ENCODE measurements at regions not wholly inside any gene's neighbourhood (a gene's known extent, or its start where the extent isn't known, plus 50 kb on each side); places are given as distances from the start of the nearest gene placed in this dataset.
A peak's percentile ranks its signal among the peaks of the same experiment; 100 is the strongest.
"Not testable (repeated sequence)": the region's sequence is repeated elsewhere in the genome, so short reads cannot be mapped to it uniquely, and the experiment has no call there.

DNA sequence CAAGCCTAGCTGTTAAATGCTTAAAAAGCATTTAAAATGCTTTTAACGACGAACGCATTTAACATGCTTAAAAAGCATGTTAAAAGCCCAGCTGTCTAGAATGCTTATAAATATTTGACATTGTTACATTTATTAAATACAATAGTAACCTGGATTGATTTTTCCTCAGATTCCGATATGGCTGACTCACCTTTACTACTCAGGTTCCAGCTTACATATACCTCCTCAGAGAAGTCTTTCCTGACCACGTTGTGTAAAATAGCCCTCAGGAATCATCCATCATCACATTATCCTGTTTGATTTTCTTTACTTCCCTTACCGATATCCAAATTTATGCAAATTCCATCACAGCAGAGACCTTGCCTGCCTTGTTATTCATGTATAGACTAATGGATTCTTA lies 51.4 kb downstream of the SLC41A2 start:
- DNase-seq = no peak

DNA sequence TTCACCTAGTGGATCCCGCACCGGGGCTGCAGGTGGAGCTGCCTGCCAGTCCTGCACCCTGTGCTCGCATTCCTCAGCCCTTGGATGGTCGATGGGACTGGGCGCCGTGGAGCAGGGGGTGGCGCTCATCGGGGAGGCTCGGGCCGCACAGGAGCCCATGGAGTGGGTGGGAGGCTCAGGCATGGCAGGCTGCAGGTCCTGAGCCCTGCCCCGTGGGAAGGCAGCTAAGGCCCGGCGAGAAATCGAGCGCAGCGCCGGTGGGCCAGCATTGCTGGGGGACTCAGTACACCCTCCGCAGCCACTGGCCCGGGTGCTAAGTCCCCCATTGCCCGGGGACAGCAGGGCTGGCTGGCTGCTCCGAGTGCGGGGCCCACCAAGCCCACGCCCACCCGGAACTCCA lies 52.6 kb downstream of the SLC41A2 start:
- not testable (repeated sequence) for DNase-seq

DNA sequence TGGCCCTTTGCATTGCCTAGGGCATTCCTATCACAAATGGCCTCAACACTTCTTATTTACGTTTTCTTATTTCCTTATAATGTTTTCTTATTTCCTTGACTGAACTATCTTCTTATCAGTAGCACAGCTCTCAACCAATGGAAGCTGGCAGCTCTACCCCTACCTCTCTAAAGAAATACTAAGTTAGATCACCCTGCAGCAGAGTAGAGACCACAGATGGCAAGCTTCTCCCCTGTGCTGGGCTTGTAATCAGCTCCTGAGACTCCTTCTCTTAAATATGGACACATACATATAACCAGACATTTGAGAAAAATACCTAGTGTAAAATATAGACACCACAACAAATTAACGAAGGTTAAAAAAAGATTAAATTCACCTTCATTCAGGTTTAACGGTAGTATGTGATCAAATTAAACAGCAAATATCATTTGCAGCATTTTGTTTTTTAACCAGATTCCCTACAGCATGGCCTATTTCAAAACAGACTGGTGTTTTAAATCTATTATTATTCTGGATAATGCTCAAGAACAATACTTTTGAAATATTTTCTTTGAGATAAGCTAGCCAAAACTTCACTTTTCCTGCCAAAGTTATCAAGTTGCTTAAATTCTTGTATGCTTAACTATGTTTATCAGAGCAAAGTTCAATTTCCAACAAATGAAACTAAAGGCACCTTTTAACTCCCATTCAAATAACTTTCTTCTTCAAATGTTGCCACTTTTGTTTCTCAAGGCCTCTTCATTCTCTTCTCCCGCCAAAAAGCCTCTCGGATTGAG lies 54.3 kb downstream of the SLC41A2 start:
- DNase-seq = peak in 1 of 5 experiments; percentile 8

DNA sequence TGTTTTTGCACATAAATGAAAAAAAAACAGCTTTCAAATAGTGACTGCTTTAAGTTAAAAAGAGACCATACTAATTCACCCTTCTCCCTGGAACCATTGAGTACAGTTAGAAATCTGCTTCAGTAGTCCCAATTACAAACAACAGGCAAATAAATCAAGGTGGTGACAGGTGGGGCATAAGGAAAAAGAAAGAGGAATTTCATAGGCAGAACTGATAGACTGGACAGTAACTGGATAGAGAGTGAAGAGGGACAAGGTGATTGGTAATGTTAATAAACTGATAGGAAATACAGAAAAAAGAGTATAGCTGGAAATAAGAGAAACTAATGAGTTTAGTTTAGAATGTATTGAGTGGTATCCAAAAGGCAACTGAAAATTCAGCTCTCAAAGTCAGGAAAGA lies 56.0 kb downstream of the SLC41A2 start:
- DNase-seq = no peak

DNA sequence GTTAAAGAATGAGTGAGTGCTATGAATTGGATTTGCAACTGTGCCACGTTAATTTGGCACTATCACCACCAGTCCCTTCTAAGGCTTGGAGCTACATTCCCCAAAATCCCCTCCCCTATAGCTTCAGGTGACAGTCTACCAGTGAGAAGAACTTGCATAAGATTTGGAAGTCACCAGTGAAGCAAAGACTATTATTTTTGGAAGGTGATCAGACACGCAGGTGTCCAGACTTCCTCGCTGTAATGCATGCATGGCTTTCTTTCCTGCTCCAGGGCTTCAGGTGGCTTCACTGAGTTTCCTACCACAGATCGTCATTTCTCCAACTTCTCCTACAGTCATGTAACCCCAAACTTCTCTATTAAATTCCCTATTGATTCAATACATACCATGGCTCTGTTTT lies 61.4 kb downstream of the SLC41A2 start:
- DNase-seq = no peak

DNA sequence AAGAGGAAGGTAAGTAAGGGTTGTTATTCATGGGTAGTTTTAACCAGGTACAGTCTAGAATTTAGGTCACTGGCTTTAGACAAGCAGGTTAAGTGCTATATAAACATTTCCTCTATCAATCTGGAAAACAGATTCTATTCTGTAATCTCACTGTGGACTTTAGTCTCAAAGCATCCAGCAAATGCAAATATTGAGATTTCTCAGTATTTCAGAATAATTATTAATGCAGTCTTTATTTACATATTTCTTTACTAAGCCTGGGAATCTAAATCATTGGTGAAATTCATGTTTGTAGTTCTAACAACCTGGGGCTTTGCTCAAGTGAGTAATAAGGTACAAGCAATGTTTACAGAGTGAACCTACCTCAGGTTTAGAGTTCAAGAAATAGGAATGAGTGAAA lies 61.9 kb downstream of the SLC41A2 start:
- DNase-seq = no peak

DNA sequence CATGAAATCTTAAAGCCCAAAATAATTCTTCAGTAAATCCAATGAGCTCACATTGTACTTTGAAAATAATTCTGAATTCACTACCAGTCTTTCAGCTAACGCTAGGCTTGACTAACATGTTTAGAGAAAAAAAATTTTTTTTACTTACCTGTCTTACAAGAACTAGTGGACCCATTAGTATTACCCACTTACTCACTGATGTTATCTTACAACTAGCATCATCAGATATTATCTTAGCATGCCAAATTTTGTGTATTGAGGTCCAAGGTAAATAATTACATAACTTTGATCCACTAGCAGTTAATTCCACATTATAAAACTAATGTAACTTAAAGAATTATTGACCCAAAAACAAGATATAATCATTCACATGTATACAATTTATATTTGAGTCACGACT lies 62.7 kb downstream of the SLC41A2 start:
- DNase-seq = no peak

DNA sequence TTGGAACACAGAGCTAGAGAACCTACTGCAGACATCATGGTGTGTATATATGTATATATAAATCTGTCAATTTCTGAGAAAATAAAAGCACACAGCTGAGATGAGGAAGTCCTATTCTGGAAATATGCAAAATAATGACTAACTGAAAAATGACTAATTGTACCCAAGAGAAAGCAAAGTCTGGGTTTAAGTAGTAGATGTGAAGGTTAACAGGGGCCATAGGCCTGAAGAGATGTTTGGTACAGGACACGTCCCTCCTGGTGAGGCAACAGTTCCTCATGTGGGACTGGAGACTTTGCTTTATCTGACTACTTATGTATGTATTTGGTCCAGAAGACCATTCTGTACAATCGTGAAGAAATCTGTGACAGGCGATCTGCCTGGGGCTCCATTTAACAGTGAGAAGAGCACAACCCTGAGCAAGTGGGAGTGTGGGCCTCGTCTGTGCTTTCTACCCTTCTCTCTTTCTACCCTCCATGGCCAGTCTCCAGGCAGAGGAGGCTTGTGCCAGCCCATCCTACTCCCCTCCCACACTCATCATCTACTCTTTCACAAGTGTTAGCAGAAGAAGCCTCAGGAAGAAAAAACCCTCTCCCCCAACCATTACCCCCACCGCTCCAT lies 67.5 kb downstream of the SLC41A2 start:
- no peak for DNase-seq

DNA sequence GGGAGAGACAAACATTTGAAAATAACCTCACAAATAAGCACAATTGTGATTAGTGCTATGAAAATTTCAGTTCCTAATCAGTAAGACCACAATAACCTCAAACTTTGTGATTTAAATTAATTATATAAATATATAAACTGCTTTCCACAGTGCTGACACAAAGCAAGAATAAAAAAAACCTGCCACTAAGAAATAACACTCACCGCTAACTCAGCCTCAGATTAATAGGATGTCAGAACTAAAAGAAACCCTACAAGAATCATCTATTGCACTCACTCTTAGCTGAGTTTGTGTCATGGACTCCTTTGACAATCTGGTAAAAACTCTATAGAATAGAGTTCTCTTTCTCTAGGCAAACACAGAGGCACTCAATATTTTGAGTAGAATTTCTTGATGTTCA lies 68.4 kb downstream of the SLC41A2 start:
- DNase-seq = no peak

DNA sequence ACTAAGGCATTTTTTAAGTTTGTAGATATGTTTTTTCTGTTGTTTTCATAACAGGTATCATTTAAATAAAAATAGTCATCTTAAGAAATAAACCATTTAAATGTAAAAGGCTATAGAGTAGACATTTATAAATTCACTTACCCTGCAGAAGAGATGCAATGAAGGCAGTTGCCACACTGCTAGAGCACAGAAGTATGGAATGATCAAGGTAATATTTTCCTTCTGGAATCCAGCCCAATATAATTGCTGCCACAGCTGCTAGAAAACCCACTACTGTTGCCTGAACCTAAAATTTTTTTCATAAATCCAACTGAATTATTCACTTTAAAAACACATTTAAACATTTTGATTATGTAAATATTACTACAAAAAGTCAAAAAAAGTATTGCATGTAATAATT lies 69.2 kb downstream of the SLC41A2 start:
- no peak for DNase-seq

DNA sequence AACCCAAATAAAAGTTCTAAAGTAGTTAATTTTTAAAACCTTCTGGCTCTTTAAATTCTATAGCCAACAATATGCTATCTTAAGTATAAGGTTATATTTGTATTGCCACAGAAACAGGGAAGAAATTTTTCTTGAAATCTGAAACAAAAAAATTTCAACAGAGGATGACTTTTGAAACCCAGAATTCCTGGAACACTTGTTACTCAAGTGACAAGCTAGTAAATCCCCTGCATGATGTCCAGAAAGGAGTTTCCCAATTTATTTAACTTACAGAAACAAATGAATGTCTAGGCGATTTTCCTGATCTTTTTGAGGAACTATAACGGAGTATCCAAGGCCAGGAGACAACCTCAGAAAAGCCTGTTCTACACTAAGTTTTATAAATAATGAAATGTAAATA lies 69.6 kb downstream of the SLC41A2 start:
- DNase-seq = no peak

DNA sequence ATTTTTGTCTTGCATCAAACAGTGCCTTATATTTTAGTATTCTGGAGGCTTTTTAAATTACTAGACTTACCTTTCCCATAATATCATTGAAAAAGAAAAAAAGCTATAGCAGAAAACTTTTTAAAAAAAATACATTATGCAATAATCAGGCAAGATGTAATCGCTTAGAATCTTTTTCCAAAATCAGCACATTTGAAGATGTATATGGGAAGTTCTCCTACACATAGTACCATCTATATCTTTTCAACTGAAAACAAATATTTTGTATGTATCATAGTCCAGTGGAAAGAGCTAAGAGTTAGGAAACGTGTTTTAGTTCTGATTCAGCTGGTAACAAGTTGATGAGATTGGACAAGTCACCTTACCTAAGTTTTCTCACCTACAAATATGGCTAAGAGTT lies 70.6 kb downstream of the SLC41A2 start:
- no peak for DNase-seq

DNA sequence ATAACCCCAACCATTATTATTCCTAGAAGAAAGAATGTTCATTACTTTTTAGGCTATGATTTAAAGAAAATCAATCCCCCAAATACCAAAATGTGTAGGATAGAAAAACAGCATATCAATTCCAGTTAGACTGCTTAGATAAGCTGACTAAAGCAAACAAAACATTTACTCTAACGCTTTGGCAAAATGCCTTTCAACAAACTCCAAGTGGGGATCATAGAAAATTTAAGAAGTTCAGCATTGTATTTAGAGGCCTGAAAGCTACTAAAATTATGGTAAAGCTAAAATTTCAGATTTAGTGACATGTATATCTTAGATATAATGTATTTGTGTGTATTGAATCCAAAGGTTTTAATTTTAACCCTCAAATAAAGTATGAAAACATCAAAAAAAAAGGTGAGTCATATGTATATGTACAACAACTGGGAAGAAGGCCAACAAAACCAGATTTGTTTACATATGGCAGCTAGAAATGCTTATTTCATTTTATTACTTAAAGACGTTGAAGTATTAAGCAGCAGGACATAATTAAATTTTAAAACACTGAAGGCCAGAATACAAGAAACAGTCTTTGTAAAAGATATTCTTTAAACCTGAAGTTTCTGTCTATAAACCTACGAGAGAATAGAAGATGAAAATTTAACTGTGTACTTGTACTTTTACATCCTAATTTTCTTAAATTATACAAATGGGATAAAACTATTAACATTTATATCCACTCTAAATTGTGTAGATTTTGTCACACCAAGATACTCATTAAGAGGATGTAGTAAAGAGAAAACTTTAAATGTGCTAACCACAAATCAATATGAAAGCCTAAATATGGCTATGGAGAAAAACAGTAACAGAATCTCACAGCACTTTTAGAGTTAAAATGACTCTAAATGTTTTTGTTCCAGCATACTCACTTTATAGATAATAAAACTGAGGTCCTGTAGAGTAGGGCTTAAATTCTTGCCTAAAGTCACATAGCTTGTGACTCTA lies 71.4 kb downstream of the SLC41A2 start:
- DNase-seq = no peak

DNA sequence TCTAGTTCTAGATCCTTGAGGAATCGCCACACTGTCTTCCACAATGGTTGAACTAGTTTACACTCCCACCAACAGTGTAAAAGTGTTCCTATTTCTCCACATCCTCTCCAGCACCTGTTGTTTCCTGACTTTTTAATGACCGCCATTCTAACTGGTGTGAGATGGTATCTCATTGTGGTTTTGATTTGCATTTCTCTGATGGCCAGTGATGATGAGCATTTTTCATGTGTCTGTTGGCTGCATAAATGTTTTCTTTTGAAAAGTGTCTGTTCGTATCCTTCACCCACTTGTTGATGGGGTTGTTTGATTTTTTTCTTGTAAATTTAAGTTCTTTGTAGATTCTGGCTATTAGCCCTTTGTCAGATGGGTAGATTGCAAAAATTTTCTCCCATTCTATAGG lies 79.2 kb downstream of the SLC41A2 start:
- DNase-seq = not testable (repeated sequence)

DNA sequence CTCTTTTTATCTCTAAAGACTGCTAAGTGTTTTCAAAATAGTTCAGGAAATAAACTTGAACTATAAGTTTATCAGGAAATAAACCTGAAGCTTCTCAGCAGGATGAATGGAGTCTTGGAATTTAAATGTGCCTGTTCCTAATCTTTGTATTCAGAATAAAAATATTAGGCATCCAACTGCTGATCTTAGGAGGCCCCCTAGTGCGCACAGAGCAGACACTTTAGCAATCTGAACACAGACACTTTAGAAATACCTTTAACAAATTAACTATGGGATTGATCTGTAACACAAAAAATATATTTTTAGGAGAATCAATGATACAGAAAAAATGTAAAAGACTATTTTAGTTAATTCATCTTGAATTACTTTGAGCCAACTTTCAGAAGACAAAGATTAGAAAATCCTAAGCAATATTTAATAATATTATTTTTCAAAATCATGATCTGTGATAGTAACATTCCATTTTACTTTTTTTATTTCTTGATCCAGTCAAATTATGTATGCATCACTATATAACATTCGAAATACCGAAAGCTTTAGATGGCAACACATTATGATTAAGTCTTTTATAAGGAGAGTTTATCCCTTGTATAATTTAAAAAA lies 80.9 kb downstream of the SLC41A2 start:
- DNase-seq = peak in 3 of 5 experiments; percentile 5 to 44 (median 7)

DNA sequence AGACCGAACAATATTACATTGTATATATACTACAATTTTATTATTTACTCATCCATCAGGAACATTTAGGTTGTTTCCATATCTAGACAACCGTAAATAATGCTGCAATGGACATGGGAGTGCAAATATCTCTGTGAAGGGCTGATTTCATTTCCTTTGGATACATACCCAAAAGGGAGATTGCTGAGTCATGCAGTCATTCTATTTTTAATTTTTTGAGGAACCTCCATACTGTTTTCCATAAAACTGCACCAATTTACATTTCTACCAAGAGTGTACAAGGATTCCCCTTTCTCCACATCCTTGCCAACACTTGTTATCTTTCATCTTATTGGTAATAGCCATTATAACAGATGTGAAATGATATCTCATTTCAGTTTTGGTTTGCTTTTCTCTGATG lies 84.7 kb downstream of the SLC41A2 start:
- DNase-seq = no peak

DNA sequence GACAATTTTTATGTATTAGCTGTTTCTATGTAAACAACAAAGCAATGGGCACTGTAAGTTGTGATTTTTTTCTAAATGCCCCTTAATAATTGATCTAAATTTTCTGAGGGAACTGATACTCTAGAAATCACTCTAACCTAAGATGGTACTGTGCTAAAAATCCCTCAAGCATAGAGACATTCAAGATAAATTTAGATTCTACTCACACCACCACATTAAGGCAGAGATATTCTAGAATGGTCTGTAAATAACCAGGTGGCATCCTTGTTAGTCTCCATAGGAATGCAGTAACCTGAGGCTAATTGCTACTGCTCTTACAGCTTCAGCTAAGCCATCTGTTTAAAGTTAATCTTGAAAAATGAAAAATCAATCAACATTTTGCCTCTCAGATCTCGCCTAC lies 87.3 kb downstream of the SLC41A2 start:
- DNase-seq = no peak

DNA sequence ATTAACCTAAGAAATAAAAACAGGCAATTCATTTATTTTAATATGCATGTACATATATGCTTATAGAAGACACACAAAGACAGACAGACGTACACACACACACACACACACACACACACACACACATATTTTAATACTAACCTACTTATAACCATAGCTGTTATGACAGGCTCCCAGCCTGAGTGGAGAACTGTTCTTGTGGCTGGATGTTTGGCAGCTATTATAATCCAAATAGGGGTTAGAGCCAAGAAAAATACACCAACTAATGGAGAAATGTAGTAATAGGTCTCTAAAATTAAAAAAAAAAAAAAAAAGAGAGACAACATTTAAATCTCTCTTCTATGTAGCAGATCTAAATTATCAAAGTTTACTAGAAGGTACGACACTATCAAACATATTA lies 91.8 kb downstream of the SLC41A2 start:
- DNase-seq = no peak

DNA sequence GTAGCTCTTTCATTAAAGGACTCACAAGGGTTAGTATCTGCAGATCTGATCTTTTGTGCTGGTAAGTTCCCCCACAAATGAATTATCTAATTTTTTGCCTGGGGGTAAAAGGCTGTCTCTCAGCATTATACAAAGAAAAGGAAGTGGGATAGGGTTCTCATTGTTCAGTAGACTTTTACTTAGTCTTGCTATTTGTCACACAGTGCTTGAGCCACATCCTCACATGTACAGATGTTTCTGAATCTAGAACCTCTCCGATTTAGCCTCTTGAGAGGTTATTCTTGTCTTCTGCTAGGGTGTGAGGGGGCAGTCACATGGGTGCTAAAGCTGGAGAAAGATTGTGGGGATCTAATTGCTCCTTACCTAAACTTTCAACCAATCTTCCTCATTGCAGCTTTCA lies 93.0 kb downstream of the SLC41A2 start:
- DNase-seq = peak in 1 of 5 experiments; percentile 68

DNA sequence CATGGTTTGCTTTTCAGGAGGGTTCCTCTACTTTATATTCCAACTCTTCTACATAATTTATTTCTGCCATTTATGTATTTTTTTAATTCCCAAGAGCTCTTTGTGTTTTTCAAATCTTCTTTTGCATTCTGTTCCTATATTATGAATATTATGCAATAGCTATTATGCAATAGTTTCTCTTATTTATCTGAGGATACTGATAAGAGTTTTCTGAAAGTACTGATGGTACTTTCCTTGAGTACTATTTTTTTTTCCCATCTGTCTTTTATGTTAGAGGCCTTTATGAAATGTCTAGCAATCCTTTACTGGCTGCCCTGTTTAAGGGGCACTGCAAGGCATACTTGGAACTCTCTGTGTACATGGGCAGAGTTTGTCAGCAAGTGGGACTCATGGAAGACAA lies 93.4 kb downstream of the SLC41A2 start:
- no peak for DNase-seq

DNA sequence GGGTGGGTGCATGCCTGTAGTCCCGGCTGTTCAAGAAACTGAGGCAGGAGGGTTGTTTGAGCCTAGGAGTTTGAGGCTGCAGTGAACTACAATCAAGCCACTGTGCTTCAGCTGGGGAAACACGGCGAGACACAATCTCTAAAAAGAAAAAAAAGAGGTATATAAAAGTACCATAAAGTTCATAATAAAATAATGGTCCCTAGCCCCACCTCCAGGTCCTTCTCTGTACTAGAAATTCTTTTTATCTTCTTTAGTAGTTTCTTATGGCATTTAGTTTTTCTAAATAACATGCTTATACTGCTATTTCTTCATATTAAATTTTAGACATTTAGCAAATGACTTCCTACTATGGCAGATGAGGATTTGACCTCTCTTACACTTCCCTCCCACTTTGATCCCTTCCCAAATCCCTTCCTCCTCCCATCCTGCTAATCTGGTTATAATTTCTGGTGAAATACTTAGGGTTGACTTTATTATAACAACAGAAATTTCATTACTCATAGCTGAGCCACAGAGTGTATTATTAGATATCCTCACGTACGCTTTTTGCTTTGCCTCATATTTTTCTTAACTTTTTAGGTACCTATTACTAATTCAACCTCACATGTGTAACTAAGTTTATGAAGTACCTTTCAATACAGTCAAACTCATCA lies 94.7 kb downstream of the SLC41A2 start:
- no peak for DNase-seq

All from T-helper 2 cell (primary cell).